H1 (cell line): ENCODE measurements at regions not wholly inside any gene's neighbourhood (a gene's known extent, or its start where the extent isn't known, plus 50 kb on each side); places are given as distances from the start of the nearest gene placed in this dataset.
A peak's percentile ranks its signal among the peaks of the same experiment; 100 is the strongest.

Experiments
- CTCF ChIA-PET: fragments of 300-600 bp; sonication (Branson Sonifier 250); formaldehyde crosslinking; loops from one replicate; lab custom pipeline; 2021; ENCODE audit not compliant: partially characterized antibody; lab: Charles Lee
- POLR2A ChIA-PET: fragments of 300-600 bp; sonication (Branson Sonifier 250); formaldehyde crosslinking; loops from one replicate; lab custom pipeline; 2021; ENCODE audit warnings: inconsistent platforms; ENCODE audit not compliant: partially characterized antibody; lab: Charles Lee
- DNase-seq, 2 experiments: peaks; one replicate each; pipeline versions ENCODE4 v3.0.0 to v3.0.0-alpha.2; 2010 to 2022; ENCODE audit warnings: low spot score in 2 of 2, low read depth in 1 of 2, mixed read lengths in 1 of 2
- FAIRE-seq: peaks from 2 replicates; lab custom pipeline; 2011; peaks lifted over from hg19 to GRCh38; lab: Jason Lieb, UNC
- H2AFZ ChIP-seq: 2 replicates; pipeline ENCODE4 v1.8.1; 2012; ENCODE audit warnings: low read length, inconsistent platforms
- H2AK5ac ChIP-seq: 2 replicates; pipeline ENCODE4 v1.6.1; 2013; ENCODE audit warnings: low read depth, low read length
- H2BK120ac ChIP-seq: replicated peaks from 2 replicates; pipeline ENCODE3; 2013; ENCODE audit warnings: low read depth, low read length, inconsistent platforms
- H2BK12ac ChIP-seq: 2 replicates; pipeline ENCODE4 v1.6.1; 2013; ENCODE audit warnings: low read depth, low read length
- H2BK15ac ChIP-seq: 2 replicates; pipeline ENCODE4 v1.6.1; 2013; ENCODE audit warnings: low read length
- H2BK20ac ChIP-seq: 2 replicates; pipeline ENCODE4 v1.6.1; 2013; ENCODE audit warnings: low read length
- H2BK5ac ChIP-seq: 2 replicates; pipeline ENCODE4 v1.6.1; 2013; ENCODE audit warnings: low read depth, low read length
- H3K14ac ChIP-seq: 2 replicates; pipeline ENCODE4 v1.6.1; 2013; ENCODE audit warnings: inconsistent platforms; ENCODE audit not compliant: insufficient read length
- H3K18ac ChIP-seq: 2 replicates; pipeline ENCODE4 v1.6.1; 2013; ENCODE audit warnings: low read length; ENCODE audit errors: extremely low read depth
- H3K23ac ChIP-seq: 2 replicates; pipeline ENCODE4 v1.6.1; 2013; ENCODE audit warnings: inconsistent platforms; ENCODE audit not compliant: insufficient read length
- H3K23me2 ChIP-seq: 2 replicates; pipeline ENCODE4 v1.6.1; 2013; ENCODE audit warnings: low read depth, low read length
- H3K27ac ChIP-seq: 2 replicates; pipeline ENCODE4 v1.6.1; 2011; ENCODE audit warnings: low read depth, low read length, inconsistent platforms
- H3K27me3 ChIP-seq, 4 experiments: replicated peaks in 1 of 4; 1 replicate in 1 of 4; 2 replicates in 3 of 4; pipeline versions ENCODE4 v1.6.1 to v1.8.1; 2011 to 2013; ENCODE audit warnings: low read length in 3 of 4, mild to moderate bottlenecking in 3 of 4, inconsistent platforms in 2 of 4, mixed read lengths in 2 of 4, moderate library complexity in 1 of 4; ENCODE audit not compliant: control insufficient read depth in 3 of 4, insufficient read depth in 3 of 4; ENCODE audit errors: extremely low read depth in 1 of 4
- H3K36me3 ChIP-seq, 4 experiments: 2 replicates each; pipeline versions ENCODE4 v1.6.1 to v1.8.1; 2011 to 2013; ENCODE audit warnings: mild to moderate bottlenecking in 4 of 4, low read length in 3 of 4, moderate library complexity in 2 of 4, control low read depth in 1 of 4, inconsistent platforms in 1 of 4; ENCODE audit not compliant: insufficient read depth in 4 of 4, control insufficient read depth in 2 of 4
- H3K4ac ChIP-seq: replicated peaks from 2 replicates; pipeline ENCODE3; 2013; ENCODE audit warnings: low read length, low read depth, mixed read lengths, inconsistent platforms; ENCODE audit not compliant: insufficient read length
- H3K4me1 ChIP-seq, 4 experiments: replicated peaks in 1 of 4; 1 replicate in 1 of 4; 2 replicates in 3 of 4; pipeline versions ENCODE4 v1.6.1 to v1.8.1; 2011 to 2013; ENCODE audit warnings: low read length in 3 of 4, inconsistent platforms in 2 of 4, mixed read lengths in 1 of 4; ENCODE audit not compliant: insufficient read depth in 4 of 4, control insufficient read depth in 3 of 4
- H3K4me2 ChIP-seq, 2 experiments: 2 replicates each; pipeline versions ENCODE4 v1.6.1 to v1.8.1; 2011 to 2013; ENCODE audit warnings: low read depth in 2 of 2, low read length in 2 of 2, control low read depth in 1 of 2, inconsistent platforms in 1 of 2, mild to moderate bottlenecking in 1 of 2; ENCODE audit not compliant: insufficient read depth in 1 of 2
- H3K4me3 ChIP-seq, 4 experiments: fragments of 200-600, 300-600 bp in 1 of 4; sonication (generic), shearing (Covaris generic), sonication (Bioruptor Twin) in 1 of 4; 2 replicates each; pipeline versions ENCODE4 v1.5.1 to v1.8.1; 2011 to 2016; ENCODE audit warnings: low read length in 4 of 4, low read depth in 3 of 4, control low read depth in 2 of 4, inconsistent platforms in 2 of 4, mild to moderate bottlenecking in 2 of 4, mixed read lengths in 1 of 4, moderate library complexity in 1 of 4; ENCODE audit not compliant: insufficient read depth in 2 of 4; ENCODE audit errors: extremely low read depth in 1 of 4
- H3K56ac ChIP-seq: replicated peaks from 2 replicates; pipeline ENCODE3; 2013; ENCODE audit warnings: low read depth, mild to moderate bottlenecking, mixed read lengths, low read length, inconsistent platforms; ENCODE audit not compliant: insufficient read length
- H3K79me1 ChIP-seq: 2 replicates; pipeline ENCODE4 v1.6.1; 2013; ENCODE audit warnings: low read depth, low read length, control low read depth
- H3K79me2 ChIP-seq, 2 experiments: 2 replicates each; pipeline versions ENCODE4 v1.6.1 to v1.8.1; 2012 to 2013; ENCODE audit warnings: low read length in 2 of 2, mild to moderate bottlenecking in 2 of 2, inconsistent platforms in 1 of 2; ENCODE audit not compliant: insufficient read depth in 2 of 2, control insufficient read depth in 1 of 2
- H3K9ac ChIP-seq, 4 experiments: replicated peaks in 1 of 4; 1 replicate in 1 of 4; 2 replicates in 3 of 4; pipeline versions ENCODE4 v1.6.1 to v1.8.1; 2011 to 2013; ENCODE audit warnings: low read depth in 3 of 4, low read length in 3 of 4, control low read depth in 2 of 4, mild to moderate bottlenecking in 2 of 4, moderate library complexity in 2 of 4, inconsistent platforms in 1 of 4; ENCODE audit errors: extremely low read depth in 1 of 4
- H3K9me3 ChIP-seq, 2 experiments: 2 replicates each; pipeline versions ENCODE4 v1.6.1 to v1.8.1; 2012 to 2013; ENCODE audit warnings: mild to moderate bottlenecking in 2 of 2, moderate library complexity in 2 of 2, control low read depth in 1 of 2, inconsistent platforms in 1 of 2, low read depth in 1 of 2, low read length in 1 of 2, mixed read lengths in 1 of 2; ENCODE audit not compliant: insufficient read depth in 2 of 2
- H4K20me1 ChIP-seq, 2 experiments: replicated peaks in 1 of 2; 2 replicates each; pipeline versions ENCODE3 to v1.8.1; 2011 to 2013; ENCODE audit warnings: inconsistent platforms in 2 of 2, low read length in 2 of 2, mild to moderate bottlenecking in 1 of 2; ENCODE audit not compliant: insufficient read depth in 2 of 2, control insufficient read depth in 1 of 2
- H4K5ac ChIP-seq: 2 replicates; pipeline ENCODE4 v1.6.1; 2013; ENCODE audit warnings: low read length, low read depth, mixed read lengths, inconsistent platforms; ENCODE audit not compliant: insufficient read length
- H4K8ac ChIP-seq: 2 replicates; pipeline ENCODE4 v1.8.0; 2013; ENCODE audit warnings: mild to moderate bottlenecking, moderate library complexity, low read length, inconsistent platforms; ENCODE audit not compliant: insufficient read depth; ENCODE audit errors: extremely low read depth
- H4K91ac ChIP-seq: replicated peaks from 2 replicates; pipeline ENCODE3; 2013; ENCODE audit warnings: low read length, mixed read lengths, inconsistent platforms; ENCODE audit not compliant: insufficient read length
- SP4 ChIP-seq: IDR thresholded peaks from 2 replicates; pipeline ENCODE4 v1.6.1; 2012; ENCODE audit warnings: low read length, inconsistent platforms
- WGBS, 2 experiments: shearing (Covaris generic) in 1 of 2; methylation state at CpG; one replicate each; pipeline versions ENCODE4 v1.1.6 to v1.1.7; 2013 to 2015; ENCODE audit warnings: low lambda C conversion rate in 2 of 2, mixed read lengths in 2 of 2, inconsistent platforms in 1 of 2, low coverage in 1 of 2, missing lambda C conversion rate in 1 of 2; ENCODE audit not compliant: insufficient replicate concordance in 2 of 2, insufficient coverage in 1 of 2, insufficient read length in 1 of 2; ENCODE audit errors: extremely low coverage in 1 of 2, missing lambda C conversion rate in 1 of 2; 5-methylcytosine and 5-hydroxymethylcytosine counted together

DNA sequence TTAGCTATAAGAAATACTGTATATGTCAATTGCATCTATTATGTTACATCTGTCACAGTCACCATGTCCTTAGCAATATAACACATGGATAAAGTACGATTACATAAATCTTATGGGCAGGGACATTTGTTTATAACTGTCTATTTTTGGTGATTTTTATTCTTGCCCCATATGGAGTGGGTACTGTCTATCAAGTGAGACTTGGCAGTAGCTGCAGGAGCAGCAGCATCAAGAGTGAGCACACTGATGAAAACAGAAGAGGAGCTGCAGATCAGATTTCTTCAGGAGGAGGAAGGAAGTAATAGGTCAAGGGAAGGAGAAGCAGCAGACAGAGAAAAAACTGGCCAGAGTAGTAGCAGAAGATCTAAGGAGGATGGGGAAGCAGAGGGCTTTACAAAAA is 516.7 kb downstream of the C6orf118 start:
- no peaks in the 10 kb centered on the region for H3K79me2 ChIP-seq
- no peak overlapping the region for H3K23ac ChIP-seq
- H3K4me2 ChIP-seq = no peak overlapping the region
- H2AK5ac ChIP-seq = no peak overlapping the region
- H3K36me3 ChIP-seq = no peaks in the 10 kb centered on the region
- CTCF ChIA-PET = no interaction called here
- no peak overlapping the region for H4K8ac ChIP-seq
- POLR2A ChIA-PET = no interaction called here
- FAIRE-seq (no peak), DNase-seq (no peak)
- no peak overlapping the region for H2BK15ac ChIP-seq
- no peak overlapping the region for H3K9ac ChIP-seq
- no peaks in the 10 kb centered on the region for H3K79me1 ChIP-seq
- 90% methylated on average over 1 of the region's 1 CpG; no CpG with 5 or more reads in 1 of the 2 experiments for WGBS, 2 experiments
- no peaks in the 10 kb centered on the region for H4K20me1 ChIP-seq
- H2BK5ac ChIP-seq = no peak overlapping the region
- H2AFZ ChIP-seq = no peak overlapping the region
- H2BK120ac ChIP-seq = no peak overlapping the region
- no peak overlapping the region for H3K18ac ChIP-seq
- no peak overlapping the region for H4K5ac ChIP-seq
- no peak overlapping the region for H2BK20ac ChIP-seq
- H3K27ac ChIP-seq = no peak overlapping the region
- no peak for TF ChIP-seq SP4
- TF ChIP-seq, all 59 proteins: peak for 0
- Histone ChIP-seq H3K4me1 (no peaks in the 10 kb centered on the region), H3K56ac (no peak overlapping the region), H3K4ac (no peak overlapping the region), H3K9me3 (peaks cover 5% of the 10 kb centered on the region in 2 experiments; a peak in 1 of 4 replicates), H3K14ac (peak overlapping the region; percentile 42), H4K91ac (no peak overlapping the region), H3K4me3 (no peak overlapping the region), H3K23me2 (no peaks in the 10 kb centered on the region), H2BK12ac (no peak overlapping the region), H3K27me3 (no peaks in the 10 kb centered on the region)
